Endothelial cell of umbilical vein (primary cell): ENCODE measurements at regions not wholly inside any gene's neighbourhood (a gene's known extent, or its start where the extent isn't known, plus 50 kb on each side); places are given as distances from the start of the nearest gene placed in this dataset.
A peak's percentile ranks its signal among the peaks of the same experiment; 100 is the strongest.

Experiments used
- BruUV-seq: library from RNA; stranded (reverse); fragments of 400-500 nt; replicated peaks from 2 replicates; lab custom pipeline; 2021; lab: Mats Ljungman, UMichigan
- CTCF ChIA-PET: fragments of 300-600, 350-600 bp; sonication (Branson Sonifier 250); formaldehyde crosslinking; loops from one replicate; lab custom pipeline; 2021; ENCODE audit warnings: antibody characterized with exemption, inconsistent platforms; lab: Charles Lee
- POLR2A ChIA-PET: fragments of 300-600, 350-600 bp; sonication (Branson Sonifier 250); formaldehyde crosslinking; loops from one replicate; lab custom pipeline; 2021; ENCODE audit warnings: antibody characterized with exemption, inconsistent platforms; lab: Charles Lee
- DNase-seq: peaks from one replicate; pipeline ENCODE4 v3.0.0-alpha.2; 2011; ENCODE audit warnings: low read depth, low spot score
- FAIRE-seq: peaks from 2 replicates; lab custom pipeline; 2011; peaks lifted over from hg19 to GRCh38; lab: Jason Lieb, UNC
- H2AFZ ChIP-seq: 2 replicates; pipeline ENCODE4 v1.6.0; 2012; ENCODE audit warnings: low read depth, low read length, control low read depth, inconsistent platforms
- H3K27ac ChIP-seq: 2 replicates; pipeline ENCODE4 v1.5.1; 2011; ENCODE audit warnings: low read depth, mild to moderate bottlenecking, control low read depth, low read length, moderate library complexity; ENCODE audit not compliant: insufficient read depth
- H3K27me3 ChIP-seq, 2 experiments: 2 replicates each; pipeline versions ENCODE4 v1.6.0 to v1.6.1; 2011; ENCODE audit warnings: low read length in 2 of 2, mixed read lengths in 1 of 2; ENCODE audit not compliant: control insufficient read depth in 2 of 2, insufficient read depth in 2 of 2
- H3K36me3 ChIP-seq, 2 experiments: 2 replicates in 1 of 2; 3 replicates in 1 of 2; pipeline ENCODE4 v1.5.1; 2011; ENCODE audit warnings: low read length in 2 of 2, mild to moderate bottlenecking in 1 of 2, moderate library complexity in 1 of 2; ENCODE audit not compliant: control insufficient read depth in 2 of 2, insufficient read depth in 2 of 2; ENCODE audit errors: extremely low read depth in 1 of 2
- H3K4me1 ChIP-seq: 3 replicates; pipeline ENCODE4 v1.5.1; 2011; ENCODE audit warnings: mild to moderate bottlenecking, low read length; ENCODE audit not compliant: control insufficient read depth, insufficient read depth; ENCODE audit errors: extremely low read depth
- H3K4me2 ChIP-seq: 2 replicates; pipeline ENCODE4 v1.6.1; 2011; ENCODE audit warnings: low read length, control low read depth, mixed read lengths; ENCODE audit not compliant: insufficient read depth
- H3K4me3 ChIP-seq, 3 experiments: fragments of 200-600 bp in 1 of 3; sonication (generic), shearing (Covaris generic) in 1 of 3; replicated peaks in 1 of 3; 2 replicates each; pipeline ENCODE4 v1.5.1; 2011 to 2016; ENCODE audit warnings: control low read depth in 3 of 3, low read length in 3 of 3, mild to moderate bottlenecking in 2 of 3, inconsistent platforms in 1 of 3, low read depth in 1 of 3, moderate library complexity in 1 of 3; ENCODE audit not compliant: insufficient read depth in 1 of 3
- H3K79me2 ChIP-seq: 2 replicates; pipeline ENCODE4 v1.6.0; 2012; ENCODE audit warnings: low read length, inconsistent platforms; ENCODE audit not compliant: control insufficient read depth, insufficient read depth
- H3K9ac ChIP-seq: replicated peaks from 2 replicates; pipeline ENCODE3; 2011; ENCODE audit warnings: low read length, control low read depth; ENCODE audit not compliant: insufficient read depth; ENCODE audit errors: extremely low read depth
- H3K9me1 ChIP-seq: replicated peaks from 3 replicates; pipeline ENCODE4 v1.6.0; 2011; ENCODE audit warnings: mild to moderate bottlenecking, low read length; ENCODE audit not compliant: control insufficient read depth, insufficient read depth; ENCODE audit errors: extremely low read depth
- H3K9me3 ChIP-seq: replicated peaks from 2 replicates; pipeline ENCODE4 v1.5.1; 2012; ENCODE audit warnings: low read length, inconsistent platforms; ENCODE audit not compliant: control insufficient read depth, insufficient read depth
- H4K20me1 ChIP-seq: replicated peaks from 2 replicates; pipeline ENCODE3; 2011; ENCODE audit warnings: mild to moderate bottlenecking, low read length; ENCODE audit not compliant: control insufficient read depth, insufficient read depth; ENCODE audit errors: extremely low read depth
- EZH2 ChIP-seq: IDR thresholded peaks from 2 replicates; pipeline ENCODE4 v1.6.1; 2012; ENCODE audit warnings: borderline replicate concordance, low read depth, mild to moderate bottlenecking, moderate library complexity, low read length, inconsistent platforms; ENCODE audit not compliant: severe bottlenecking
- FOS ChIP-seq: IDR thresholded peaks from 2 replicates; pipeline ENCODE4 v1.6.1; 2011; ENCODE audit warnings: mild to moderate bottlenecking, low read length, moderate library complexity, borderline replicate concordance; ENCODE audit not compliant: insufficient read depth
- GATA2 ChIP-seq: IDR thresholded peaks from 2 replicates; pipeline ENCODE4 v1.7.0; 2011; ENCODE audit warnings: low read depth, mild to moderate bottlenecking, moderate library complexity, mixed read lengths, low read length; ENCODE audit not compliant: insufficient read length, insufficient read depth
- MAX ChIP-seq: IDR thresholded peaks from 2 replicates; pipeline ENCODE4 v1.6.1; 2011; ENCODE audit not compliant: insufficient read depth, insufficient read length
- MYC ChIP-seq: IDR thresholded peaks from one replicate; pipeline ENCODE4 v1.6.1; 2011; ENCODE audit warnings: mild to moderate bottlenecking, low read depth, low read length
- POLR2A ChIP-seq: IDR thresholded peaks from 2 replicates; pipeline ENCODE4 v1.6.1; 2012; ENCODE audit warnings: low read depth, mild to moderate bottlenecking, control low read depth, low read length
- POLR2AphosphoS5 ChIP-seq: IDR thresholded peaks from 2 replicates; pipeline ENCODE4 v1.6.1; 2012; ENCODE audit warnings: low read depth, mild to moderate bottlenecking, control low read depth, low read length, moderate library complexity; ENCODE audit not compliant: insufficient read depth
- dilution Hi-C: fragments of 300-500 bp; cut with MboI; formaldehyde crosslinking; loops from one replicate; pipeline ENCODE4 v1.15.0; 2019; ENCODE audit warnings: low sequenced_read_pairs; ENCODE audit not compliant: extremely low pct_ligation_motif_present
- intact Hi-C: fragments of 100-400 bp; cut with micrococcal nuclease; formaldehyde crosslinking; loops from one replicate; pipeline ENCODE4 v1.10.0; 2022
- TF ChIP-seq, protein P1 (sequence below), 2 donors: IDR thresholded peaks; 1 replicate in 1 of 2; 2 replicates in 1 of 2; pipeline ENCODE4 v1.5.1; 2011; ENCODE audit warnings: low read length in 2 of 2, mild to moderate bottlenecking in 2 of 2, moderate library complexity in 2 of 2, control low read depth in 1 of 2, inconsistent platforms in 1 of 2, low read depth in 1 of 2; ENCODE audit not compliant: insufficient read depth in 1 of 2; ENCODE audit errors: extremely low read depth in 1 of 2

GRCh38 chr3:193850084-193850619 lies 257.1 kb downstream of the OPA1 start:
- BruUV-seq, result no TSS peak
- Histone ChIP-seq H3K9me3 (no peaks in the 10 kb centered on the region), H3K27ac (no peak overlapping the region), H3K9ac (no peak overlapping the region), H3K79me2 (no peaks in the 10 kb centered on the region), H3K4me2 (no peak overlapping the region), H4K20me1 (no peaks in the 10 kb centered on the region), H3K9me1 (no peaks in the 10 kb centered on the region), H3K27me3 (peaks cover 0 to 1% of the 10 kb centered on the region in 2 experiments), H3K4me3 (no peak overlapping the region), H2AFZ (no peak overlapping the region), H3K36me3 (no peaks in the 10 kb centered on the region), H3K4me1 (peaks cover 24% of the 10 kb centered on the region)
- no peak for FAIRE-seq
- dilution Hi-C loops (no loop called here), intact Hi-C loops (loop anchor here (5.0 kb wide), 1 partner anchor 287 kb away; the partner anchor contains the start of gene HES1)
- ChIA-PET CTCF (no interaction called here), POLR2A (no interaction called here)
- TF ChIP-seq, protein P1, sequence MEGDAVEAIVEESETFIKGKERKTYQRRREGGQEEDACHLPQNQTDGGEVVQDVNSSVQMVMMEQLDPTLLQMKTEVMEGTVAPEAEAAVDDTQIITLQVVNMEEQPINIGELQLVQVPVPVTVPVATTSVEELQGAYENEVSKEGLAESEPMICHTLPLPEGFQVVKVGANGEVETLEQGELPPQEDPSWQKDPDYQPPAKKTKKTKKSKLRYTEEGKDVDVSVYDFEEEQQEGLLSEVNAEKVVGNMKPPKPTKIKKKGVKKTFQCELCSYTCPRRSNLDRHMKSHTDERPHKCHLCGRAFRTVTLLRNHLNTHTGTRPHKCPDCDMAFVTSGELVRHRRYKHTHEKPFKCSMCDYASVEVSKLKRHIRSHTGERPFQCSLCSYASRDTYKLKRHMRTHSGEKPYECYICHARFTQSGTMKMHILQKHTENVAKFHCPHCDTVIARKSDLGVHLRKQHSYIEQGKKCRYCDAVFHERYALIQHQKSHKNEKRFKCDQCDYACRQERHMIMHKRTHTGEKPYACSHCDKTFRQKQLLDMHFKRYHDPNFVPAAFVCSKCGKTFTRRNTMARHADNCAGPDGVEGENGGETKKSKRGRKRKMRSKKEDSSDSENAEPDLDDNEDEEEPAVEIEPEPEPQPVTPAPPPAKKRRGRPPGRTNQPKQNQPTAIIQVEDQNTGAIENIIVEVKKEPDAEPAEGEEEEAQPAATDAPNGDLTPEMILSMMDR (IDR thresholded peaks at IDR 0.05; ENCODE audit: extremely low read depth in 1 of 2, insufficient read depth in 1 of 2, low read depth in 1 of 2, low read length in 2 of 2), result no peak
- no peak for TF ChIP-seq POLR2AphosphoS5
- DNase-seq, result no peak

- BruUV-seq, result no TSS peak
- peak; percentile 42 for FAIRE-seq
- no peak overlapping the region for H3K27ac ChIP-seq
- peaks cover 24% of the 10 kb centered on the region for H3K4me1 ChIP-seq
- no peak overlapping the region for H3K4me2 ChIP-seq
- H2AFZ ChIP-seq, result no peak overlapping the region
- H3K4me3 ChIP-seq, result no peak overlapping the region
- CTCF ChIA-PET, result no interaction called here
- H3K9me3 ChIP-seq, result no peaks in the 10 kb centered on the region
- TF ChIP-seq POLR2A (no peak), EZH2 (no peak), MYC (no peak), FOS (no peak), MAX (no peak), GATA2 (no peak)
- H3K36me3 ChIP-seq, result no peaks in the 10 kb centered on the region
- no peaks in the 10 kb centered on the region for H4K20me1 ChIP-seq
- dilution Hi-C loops (no loop called here), intact Hi-C loops (loop anchor here (5.0 kb wide), 1 partner anchor 286 kb away; the partner anchor contains the start of gene HES1)
- no peak overlapping the region for H3K9ac ChIP-seq
- DNase-seq, result peak; percentile 48
- H3K9me1 ChIP-seq, result no peaks in the 10 kb centered on the region
- H3K27me3 ChIP-seq, result no peaks in the 10 kb centered on the region
- POLR2A ChIA-PET, result no interaction called here
- H3K79me2 ChIP-seq, result no peaks in the 10 kb centered on the region
Observed at GRCh38 chr3:193851428-193851847, 258.4 kb downstream of the OPA1 start.
